HK-2 (cell line): ENCODE measurements at regions not wholly inside any gene's neighbourhood (a gene's known extent, or its start where the extent isn't known, plus 50 kb on each side); places are given as distances from the start of the nearest gene placed in this dataset.

Experiments used
- DNase-seq: peaks from one replicate; pipeline ENCODE4 v3.0.0-alpha.2; 2018; ENCODE audit not compliant: unreplicated experiment

DNA sequence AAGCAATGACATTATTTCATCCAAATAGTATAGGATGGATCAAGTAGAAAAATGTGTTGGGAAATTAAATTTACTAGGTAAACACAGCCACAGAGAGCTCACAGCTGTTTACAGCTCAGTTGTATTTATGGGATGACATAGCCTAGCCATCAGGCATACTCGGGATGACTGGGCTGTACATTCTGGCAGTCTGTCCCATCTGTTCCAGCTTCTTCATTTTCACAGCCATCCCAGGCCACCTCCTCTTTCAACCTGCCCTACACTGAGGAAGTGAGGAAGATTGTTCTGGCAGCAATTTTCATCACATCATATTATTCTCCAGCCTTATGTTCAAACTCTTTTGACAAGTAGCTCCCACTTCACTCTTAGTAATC is 98.4 kb upstream of the PFN2 start:
- no peak for DNase-seq

DNA sequence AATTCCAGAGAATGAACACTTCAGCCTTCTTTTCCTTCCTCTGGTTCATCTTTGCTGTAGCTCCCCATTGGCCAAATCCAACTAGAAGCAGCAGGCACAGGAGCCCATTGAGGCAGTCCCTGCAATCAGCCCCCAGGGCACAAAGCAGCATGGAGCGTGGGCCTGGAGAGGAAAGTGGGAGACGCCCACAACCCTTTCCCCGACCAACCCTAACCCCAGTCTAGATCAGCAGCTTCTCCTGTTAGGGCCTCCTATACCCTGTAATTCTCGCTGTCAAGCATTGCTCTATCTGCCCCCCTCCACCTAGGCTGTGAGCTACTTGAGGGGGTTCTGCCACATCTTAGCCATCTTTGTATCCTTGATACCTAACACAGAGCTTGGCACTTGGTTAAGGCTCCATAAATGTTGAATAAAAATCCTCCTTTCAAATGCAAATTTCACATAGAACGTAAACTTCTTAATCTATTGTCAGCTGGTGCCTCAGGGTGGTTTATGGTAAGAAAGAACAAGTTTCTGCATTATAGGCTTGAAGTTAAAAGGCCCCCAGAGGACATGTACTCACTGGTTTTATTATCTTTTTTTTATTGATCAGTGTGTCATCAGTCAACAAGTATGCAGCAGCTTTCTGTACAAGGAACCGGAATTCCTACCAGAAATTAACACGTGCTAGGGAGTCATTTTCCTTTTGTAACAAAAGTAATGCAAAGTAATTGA is 97.9 kb upstream of the PFN2 start:
- DNase-seq, result no peak

DNA sequence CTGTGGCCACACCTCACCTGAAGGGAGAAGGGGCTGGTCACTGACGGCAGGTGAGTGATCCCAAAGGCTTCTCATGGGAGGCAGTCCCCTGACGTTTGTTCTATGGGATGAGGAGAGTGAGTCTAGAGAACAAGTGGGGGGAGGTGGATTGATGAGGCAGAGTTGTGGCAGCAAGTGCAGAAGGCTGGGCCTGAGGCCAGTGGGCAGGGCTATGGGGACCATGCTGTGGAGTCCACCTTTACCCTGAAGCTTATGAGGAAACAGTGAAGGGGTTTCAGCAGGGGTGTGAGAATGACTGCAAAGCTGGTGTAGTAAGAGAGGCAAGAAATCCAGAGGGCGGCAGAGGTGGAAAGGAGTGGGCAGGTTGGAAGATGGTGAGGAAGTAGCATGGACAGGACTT is 96.9 kb upstream of the PFN2 start:
- DNase-seq, result no peak

DNA sequence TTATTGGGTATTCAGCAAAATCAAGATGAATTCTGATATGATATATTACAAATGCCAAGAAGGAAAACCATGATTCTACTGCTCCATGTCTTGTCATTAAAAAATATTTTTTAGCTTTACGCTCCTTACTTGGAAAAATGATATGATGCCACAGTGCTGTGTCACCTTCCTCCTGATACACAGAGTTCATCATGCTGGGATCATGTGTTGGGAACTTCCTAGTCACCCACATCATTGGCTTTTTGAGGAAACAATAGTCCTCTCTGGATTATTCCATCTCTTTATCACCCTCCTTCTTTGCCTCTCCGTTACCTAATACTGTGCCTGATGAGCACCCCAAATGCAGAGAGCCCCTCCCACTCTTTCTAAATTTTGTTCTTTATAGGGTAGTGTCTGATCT is 94.3 kb upstream of the PFN2 start:
- DNase-seq, result no peak

DNA sequence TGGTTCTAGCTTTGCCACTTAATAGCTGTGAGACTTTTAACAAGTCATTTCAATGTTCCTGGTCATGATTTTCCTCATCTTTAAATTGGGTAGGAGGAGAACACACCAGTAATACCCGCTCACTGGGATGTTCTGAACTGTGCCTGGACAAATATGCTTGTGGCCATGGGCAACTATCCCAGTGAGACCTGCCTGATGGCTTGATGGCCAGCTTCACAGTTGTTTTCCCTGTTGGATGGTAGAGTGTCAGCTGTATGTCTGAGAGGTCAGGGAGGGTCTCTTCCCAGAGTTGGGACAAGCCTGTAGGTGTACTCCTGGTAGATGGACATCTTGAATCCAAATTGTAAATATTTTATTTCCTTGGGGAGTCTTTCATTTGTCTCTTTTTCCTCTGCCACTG is 92.5 kb upstream of the PFN2 start:
- no peak for DNase-seq

DNA sequence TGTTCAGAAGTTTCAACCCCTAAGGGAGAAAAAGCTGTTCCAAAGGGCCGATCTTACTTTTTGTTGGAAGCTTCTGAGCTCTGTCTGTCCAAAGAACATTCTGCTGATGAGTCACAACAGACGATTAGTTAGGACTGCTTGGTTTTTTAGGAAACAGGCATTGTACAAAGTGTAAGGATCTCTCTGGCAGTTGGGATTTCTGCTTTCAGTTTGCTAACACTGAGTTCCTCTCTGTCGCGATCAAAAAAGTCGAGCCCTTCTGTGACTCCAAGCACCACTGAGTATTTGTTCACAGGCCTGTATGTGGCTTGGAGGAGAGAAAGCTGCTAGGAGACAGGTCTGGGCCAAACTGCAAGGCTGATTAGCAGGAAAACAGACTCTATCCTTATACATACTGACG is 91.8 kb upstream of the PFN2 start:
- no peak for DNase-seq

DNA sequence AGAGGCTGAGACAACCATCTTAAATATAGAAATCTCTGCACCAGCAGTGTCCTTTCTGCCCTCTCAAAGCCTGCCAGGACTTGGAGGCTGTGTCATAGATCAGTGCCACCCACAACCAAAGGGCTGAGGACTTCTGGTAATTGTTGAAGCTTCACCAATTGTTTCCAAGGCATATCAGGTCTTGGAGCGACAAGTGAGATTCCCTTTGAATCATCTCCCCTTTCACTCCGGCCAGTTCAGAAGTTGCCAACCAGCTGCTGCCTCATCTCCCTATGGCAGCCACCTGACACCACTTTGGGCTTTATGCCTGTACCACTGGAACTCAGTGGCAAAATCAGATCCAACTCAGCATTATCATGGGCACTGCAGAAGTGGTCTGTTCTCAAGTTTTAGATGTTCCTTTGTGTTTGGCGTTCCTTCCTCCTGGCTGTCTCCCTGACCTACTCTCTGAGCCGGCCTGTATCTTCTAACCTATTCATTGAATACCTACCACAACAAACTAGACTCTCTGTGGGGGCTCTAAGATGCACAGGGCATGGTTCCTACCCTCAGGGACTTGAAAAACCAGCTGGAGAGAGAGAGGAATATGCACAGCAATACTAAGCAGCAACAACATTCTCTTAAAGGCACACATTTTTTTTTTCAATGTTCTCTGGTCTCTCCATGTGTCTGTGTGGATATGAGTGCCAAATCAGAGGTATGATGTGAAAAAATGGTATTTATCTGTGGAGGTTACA is 90.8 kb upstream of the PFN2 start:
- no peak for DNase-seq

DNA sequence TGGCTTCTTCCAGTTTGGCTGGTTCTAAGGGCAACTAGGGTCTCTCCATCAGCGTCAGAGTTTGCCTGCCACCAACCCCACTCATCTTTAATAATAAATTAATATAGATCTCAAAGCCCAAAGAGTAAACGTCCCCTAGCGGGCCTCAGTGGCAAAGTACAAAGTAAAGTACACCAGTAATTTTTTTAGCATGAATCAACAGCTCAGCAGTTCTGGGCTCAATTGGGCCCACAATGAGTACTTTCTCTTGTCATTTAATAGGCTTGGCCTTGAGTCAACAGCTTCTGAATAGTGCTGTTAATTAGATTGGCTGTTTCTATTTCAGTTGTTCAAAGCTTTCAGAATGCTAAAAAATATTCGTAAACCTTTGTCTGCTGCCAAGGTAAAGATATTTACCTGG is 89.0 kb upstream of the PFN2 start:
- no peak for DNase-seq

DNA sequence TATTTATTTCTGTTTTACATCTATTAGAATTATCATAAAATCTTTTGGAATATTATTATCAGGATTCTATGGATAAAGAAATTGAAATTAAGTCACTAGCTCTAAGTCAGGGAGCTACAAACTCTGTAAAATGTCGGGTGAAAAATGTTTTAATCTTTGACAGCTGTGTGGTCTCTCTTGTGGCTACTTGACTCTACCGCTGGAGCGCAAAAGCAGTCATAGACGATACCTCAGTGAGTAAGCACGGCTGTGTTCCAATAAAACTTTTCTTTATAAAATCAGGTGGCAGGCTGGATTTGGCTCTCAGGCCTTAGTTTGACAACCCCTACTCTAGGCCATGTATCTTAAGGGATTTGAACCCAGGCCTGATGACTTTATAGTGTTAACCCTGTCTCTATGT is 88.5 kb upstream of the PFN2 start:
- DNase-seq, result no peak

DNA sequence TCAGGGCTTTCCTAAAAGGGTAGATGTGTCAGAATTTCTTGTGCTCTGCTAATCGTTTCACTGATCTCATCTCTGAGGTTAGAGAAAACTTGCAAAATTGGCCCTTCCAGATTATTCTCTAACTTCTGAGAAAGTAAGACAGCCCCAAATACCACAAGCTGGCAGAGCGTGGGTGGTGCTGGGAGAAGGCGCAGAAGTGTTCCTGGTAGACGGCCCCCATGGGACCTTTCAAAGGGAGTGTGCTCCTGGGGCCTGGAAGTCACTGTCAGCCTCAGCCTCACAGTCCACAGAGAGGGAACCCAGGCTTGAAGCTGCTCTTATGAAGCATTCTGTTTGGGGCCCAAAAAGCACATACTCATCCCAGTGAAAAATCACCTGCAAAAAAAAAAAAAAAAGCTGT is 86.5 kb upstream of the PFN2 start:
- DNase-seq, result no peak

DNA sequence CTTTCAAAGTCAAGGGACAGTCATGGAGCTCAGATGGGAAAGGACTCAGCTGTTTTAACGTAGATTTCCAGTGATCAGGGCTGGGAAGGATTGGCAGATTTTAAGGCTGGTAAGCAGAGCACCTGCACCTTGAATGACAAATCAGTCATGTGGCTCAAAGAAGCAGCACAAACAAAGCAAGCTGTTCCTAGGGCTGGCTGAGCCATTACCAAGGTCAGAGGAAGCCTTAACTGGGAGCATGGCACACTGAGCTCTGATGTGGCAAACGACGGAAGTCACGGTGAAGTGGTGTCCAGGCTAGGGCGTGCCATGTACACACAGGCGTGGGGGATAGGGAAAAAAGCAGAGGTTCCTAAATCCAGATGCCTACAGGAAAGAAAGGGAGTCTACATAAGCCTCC is 84.6 kb upstream of the PFN2 start:
- DNase-seq, result no peak

DNA sequence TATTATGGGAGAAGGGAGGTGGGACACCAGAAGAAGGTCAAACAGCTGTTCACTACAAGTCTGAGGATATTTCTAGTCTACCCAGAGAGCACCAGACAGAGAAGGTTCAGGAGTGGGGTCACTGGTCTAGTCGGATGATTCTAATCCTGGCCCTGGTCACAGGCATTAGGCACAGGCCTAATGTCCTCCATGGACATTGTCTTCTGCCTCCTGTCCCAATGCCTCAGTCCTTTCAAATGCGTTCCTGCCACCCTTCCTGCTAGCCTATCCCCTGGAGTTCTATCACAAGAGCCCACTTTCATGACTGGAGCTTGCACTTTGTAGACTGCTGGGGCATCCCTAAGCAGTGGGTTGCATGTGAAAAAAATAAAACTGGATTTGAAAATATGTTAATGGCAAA is 83.9 kb upstream of the PFN2 start:
- no peak for DNase-seq

DNA sequence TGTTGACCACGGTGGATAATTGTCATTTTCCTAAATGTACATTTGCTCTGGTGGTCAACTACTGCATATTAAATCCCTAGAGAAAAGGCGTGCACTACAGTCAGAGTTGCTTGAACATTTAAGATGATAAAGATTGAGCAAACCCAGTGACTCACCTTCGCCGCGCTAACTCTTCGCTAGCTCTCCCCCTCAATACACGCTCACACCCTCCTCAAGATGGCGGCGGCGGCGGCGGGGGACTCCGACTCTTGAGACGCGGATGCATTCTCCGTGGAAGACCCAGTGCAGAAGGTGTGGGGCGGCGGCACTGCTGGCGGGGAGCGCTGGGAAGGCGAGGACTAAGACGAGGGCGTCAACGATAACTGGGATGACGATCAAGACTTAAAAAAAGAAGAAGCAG is 79.8 kb upstream of the PFN2 start:
- no peak for DNase-seq

DNA sequence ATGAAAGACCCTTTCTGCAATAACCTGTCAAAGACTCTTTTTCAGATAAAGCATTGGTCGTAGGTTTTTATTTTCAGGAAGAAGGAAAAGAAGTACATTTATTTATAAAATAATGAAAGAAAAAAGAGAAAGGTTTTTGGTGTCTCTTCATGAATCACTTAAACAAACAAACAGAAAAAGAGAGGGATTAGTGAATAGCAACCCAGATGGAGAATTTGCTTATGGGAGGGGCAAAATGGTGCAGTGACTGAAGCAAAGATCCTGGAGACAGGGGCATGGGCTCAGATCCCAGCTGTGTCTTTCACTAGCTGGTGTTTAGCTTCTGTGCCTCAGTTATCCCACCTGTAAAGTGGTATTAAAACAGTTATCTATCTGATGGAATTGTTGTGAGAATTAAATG is 78.6 kb upstream of the PFN2 start:
- no peak for DNase-seq

DNA sequence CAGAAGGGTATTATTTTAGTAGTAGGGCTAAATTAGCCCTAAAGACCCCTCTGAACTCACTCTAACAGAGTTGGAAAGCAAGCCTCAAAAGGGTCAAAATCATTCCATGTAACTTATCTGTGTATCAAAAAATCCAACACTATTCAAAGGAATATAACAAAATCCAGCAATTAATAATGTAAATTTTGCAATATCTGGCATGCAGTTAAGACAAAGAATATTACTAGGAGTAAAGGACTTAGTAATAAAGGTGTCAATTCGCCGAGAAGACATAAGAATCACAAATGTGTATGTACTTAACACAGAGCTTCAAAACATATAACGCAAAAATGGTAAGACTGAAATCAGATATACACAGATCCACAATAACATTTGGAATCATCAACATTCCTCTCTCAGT is 71.2 kb upstream of the PFN2 start:
- no peak for DNase-seq

DNA sequence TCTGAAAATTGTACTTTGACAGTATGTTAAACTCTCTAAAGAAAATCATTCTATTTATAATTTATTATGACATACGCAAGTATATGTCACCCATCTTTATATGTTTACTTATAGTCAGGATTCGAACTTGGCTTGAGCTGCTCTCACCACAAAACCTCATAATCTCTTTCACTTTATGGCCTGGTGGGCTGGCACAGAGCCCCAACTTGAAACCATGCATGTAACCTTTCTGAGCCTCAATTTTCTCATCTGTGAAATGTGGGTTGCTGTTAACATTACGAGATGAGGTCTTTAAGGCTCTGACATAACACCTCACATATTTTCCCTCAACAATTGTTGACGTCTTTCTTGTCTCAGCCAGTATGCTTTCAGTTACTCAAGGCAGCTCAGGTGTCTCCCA is 69.4 kb upstream of the PFN2 start:
- no peak for DNase-seq

DNA sequence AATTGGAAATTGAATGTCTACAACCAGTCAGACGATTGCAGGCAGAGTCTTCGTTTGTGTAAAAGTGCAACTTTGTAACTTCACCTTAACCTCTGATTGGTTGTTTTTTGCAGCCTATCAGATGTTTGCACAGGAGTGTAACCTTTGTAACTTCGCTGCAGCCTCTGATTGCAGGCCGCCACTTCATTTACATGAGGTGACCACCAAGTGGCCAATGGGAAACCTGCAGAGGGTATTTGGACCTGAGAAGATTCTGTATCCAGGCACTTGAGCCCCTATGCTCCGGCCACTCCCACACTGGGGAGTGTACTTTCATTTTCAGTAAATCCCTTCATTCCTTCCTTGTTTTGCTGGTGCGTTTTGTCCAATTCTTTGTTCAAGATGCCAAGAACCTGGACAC is 68.1 kb upstream of the PFN2 start:
- DNase-seq, result no peak

DNA sequence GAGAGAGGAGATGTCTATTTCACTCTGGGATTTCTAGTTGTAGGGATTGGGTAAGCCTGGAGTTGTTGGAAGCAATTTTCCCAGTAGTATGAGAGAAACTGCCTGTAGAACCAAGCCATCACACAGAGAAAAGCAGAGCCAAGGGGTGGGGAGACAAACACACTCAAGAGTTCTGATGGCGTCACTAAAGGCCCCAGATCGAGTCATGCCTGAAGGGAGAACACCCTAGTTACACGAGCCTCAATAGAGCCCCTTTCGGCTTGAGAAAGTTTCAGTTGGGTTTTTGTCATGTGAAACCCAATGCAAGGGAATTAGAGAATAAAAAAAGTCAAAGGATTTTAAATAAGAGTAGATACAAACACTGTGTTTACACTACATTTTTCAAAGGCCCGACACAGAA is 66.1 kb upstream of the PFN2 start:
- DNase-seq, result no peak

DNA sequence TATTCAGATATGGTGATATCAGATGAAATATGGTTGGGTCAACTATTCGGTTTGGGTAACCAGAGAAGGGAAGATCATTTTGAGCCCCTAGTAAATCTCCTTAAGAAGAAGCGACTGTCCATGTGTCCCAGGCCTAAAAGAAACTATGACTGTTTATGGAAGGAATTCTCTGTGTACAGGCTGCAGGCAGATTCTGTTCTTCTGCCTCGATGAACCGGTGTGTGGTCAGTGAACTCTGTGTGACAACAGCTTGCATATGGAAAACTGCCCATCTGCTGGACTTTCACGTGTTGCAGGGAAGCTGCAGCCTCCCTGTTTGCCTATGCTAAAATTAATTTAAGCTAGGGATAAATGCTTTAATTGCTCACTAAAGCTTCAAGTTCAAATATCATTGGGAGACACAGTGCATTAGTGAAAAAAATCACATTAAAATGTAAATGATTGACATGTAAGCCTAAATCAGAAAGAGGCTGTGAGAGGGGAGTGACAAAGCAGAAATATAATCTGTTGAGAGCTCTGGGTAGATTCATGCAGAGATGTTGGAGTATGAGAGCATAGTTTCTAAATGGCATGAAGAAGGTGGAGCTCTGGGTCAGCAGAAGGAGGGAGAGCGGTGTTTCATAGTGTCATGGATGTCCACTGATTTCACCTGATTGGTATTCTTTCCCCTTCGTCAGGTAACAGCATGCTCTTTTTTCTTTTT is 65.4 kb upstream of the PFN2 start:
- no peak for DNase-seq

DNA sequence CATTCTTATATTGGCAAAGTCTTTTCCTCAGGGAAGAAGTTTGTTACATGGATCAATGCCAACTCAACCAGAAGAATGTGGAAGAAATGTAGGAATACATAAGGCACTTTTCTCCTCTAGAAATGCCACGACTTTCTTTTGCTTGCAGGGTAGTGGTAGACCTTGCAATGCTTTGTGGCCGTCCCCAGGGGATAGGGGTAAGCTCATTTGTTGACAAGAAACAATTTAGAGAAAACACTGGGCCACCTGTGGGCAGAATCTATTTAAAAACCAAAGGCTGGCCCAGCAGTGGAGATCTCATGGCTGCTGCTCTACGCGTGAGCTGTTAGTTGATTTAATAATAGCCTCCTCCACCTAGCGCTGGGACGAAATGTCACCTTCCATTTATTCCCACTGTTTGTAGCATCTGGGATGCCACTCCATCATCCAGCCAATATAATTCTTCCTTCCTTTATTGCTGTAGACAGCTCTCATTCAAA is 64.6 kb upstream of the PFN2 start:
- DNase-seq, result no peak

DNA sequence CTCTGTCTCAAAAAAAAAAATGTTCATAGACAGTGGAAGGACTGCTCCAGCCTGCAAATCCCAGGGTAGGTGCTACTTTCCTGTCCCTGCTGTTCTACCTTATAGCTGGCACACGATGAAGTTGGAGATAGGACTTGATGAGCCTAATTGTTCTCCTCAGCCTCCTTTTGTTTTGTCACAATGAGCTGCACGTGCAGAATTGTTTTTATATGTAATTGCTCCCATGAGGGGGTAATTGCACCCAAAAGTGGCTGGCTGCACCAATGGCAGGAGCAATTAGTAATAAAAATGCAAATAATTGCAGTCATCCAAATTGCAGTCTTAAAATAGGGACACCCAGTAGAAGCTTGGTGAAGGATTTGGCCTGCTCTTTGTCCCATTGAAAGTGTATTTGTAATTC is 63.0 kb upstream of the PFN2 start:
- no peak for DNase-seq

DNA sequence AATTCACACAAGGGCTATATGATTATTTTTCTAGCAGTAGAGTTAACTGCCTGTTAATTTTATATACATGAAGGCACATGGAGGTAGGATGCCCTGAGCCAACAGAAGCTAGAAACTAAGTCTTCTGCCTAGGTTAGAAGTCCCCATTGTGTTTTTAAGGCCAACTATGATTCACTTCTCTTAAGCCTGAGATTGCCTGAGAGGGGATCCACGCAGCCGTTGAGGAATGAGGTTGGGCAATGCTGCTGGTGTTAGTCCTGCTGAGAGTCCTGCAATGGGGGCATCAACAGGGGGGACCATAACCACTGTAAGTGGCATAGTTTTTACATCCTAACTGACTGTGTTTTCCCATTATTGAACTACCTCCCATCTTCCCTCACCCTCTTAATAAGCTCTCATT is 60.1 kb upstream of the PFN2 start:
- no peak for DNase-seq

DNA sequence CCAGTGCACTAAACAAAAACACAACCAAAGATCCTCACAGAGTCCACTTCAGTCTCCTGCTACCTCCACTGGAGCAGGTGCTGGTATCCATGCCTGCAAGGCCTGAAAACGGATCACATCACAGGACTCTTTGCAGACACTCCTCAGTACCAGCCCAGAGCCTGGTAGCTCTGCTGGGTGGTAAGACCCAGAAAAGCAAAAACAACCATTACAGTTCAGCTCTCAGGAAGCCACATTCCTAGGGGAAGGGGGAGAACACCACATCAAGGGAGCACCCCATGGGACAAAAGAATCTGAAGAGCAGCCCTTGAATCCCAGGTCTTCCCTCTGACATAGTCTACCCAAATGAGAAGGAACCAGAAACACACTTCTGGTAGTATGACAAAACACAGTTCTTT is 52.5 kb upstream of the PFN2 start:
- no peak for DNase-seq
